Vagina (tissue), 2 donors: ENCODE measurements at regions not wholly inside any gene's neighbourhood (a gene's known extent, or its start where the extent isn't known, plus 50 kb on each side); places are given as distances from the start of the nearest gene placed in this dataset.

Source experiments
- CTCF ChIP-seq, 3 experiments: fragments of 450-650 bp in 2 of 3; fragments of 200-600 bp in 1 of 3; sonication (generic) in 1 of 3; IDR thresholded peaks; one replicate each; pipeline ENCODE4 v1.5.1; 2017 to 2019; ENCODE audit warnings: antibody characterized with exemption in 3 of 3, mild to moderate bottlenecking in 2 of 3, moderate library complexity in 2 of 3
- POLR2A ChIP-seq, 2 donors: fragments of 450-650 bp; IDR thresholded peaks; one replicate each; pipeline ENCODE4 v1.6.1; 2017; ENCODE audit warnings: antibody characterized with exemption in 2 of 2, mild to moderate bottlenecking in 2 of 2, moderate library complexity in 2 of 2

GRCh38 chr2:118310681-118311429 lies 222.6 kb downstream of the INSIG2 start:
- TF ChIP-seq CTCF (IDR thresholded peaks at IDR 0.05) (no peak), POLR2A (IDR thresholded peaks at IDR 0.05) (no peak)
